Transverse colon (tissue), 4 donors: ENCODE measurements at regions not wholly inside any gene's neighbourhood (a gene's known extent, or its start where the extent isn't known, plus 50 kb on each side); places are given as distances from the start of the nearest gene placed in this dataset.

Source experiments
- DNase-seq: peaks from one replicate; pipeline ENCODE4 v3.0.0-alpha.2; 2019
- H3K27ac ChIP-seq, 4 donors: fragments of 200-600 bp; sonication (generic); 2 replicates each; pipeline ENCODE4 v1.5.1; 2016 to 2018; ENCODE audit warnings: inconsistent platforms in 4 of 4
- H3K27me3 ChIP-seq: fragments of 200-600 bp; sonication (generic); 2 replicates; pipeline ENCODE4 v1.5.1; 2017; ENCODE audit warnings: inconsistent platforms
- H3K36me3 ChIP-seq, 4 donors: fragments of 200-600 bp; sonication (generic); 2 replicates each; pipeline ENCODE4 v1.5.1; 2017 to 2019; ENCODE audit warnings: inconsistent platforms in 4 of 4
- H3K4me1 ChIP-seq, 4 donors: fragments of 200-600 bp; sonication (generic); 2 replicates each; pipeline ENCODE4 v1.5.1; 2017 to 2020; ENCODE audit warnings: inconsistent platforms in 4 of 4
- H3K4me3 ChIP-seq, 4 donors: fragments of 200-600 bp; sonication (generic); 1 replicate in 1 of 4; 2 replicates in 3 of 4; pipeline versions ENCODE4 v1.5.1 to v1.6.1; 2017 to 2019; ENCODE audit warnings: inconsistent platforms in 4 of 4
- H3K9me3 ChIP-seq, 2 donors: fragments of 200-600 bp; sonication (generic); 2 replicates each; pipeline ENCODE4 v1.5.1; 2017 to 2019; ENCODE audit warnings: inconsistent platforms in 2 of 2
- CTCF ChIP-seq, 5 experiments: fragments of 200-600 bp in 3 of 5; fragments of 450-650 bp in 2 of 5; sonication (generic) in 3 of 5; IDR thresholded peaks; 1 replicate in 2 of 5; 2 replicates in 3 of 5; pipeline ENCODE4 v1.5.1; 2016 to 2017; ENCODE audit warnings: antibody characterized with exemption in 5 of 5, inconsistent platforms in 3 of 5, mild to moderate bottlenecking in 2 of 5, moderate library complexity in 1 of 5
- EP300 ChIP-seq: sonication (generic); formaldehyde crosslinking; IDR thresholded peaks from one replicate; pipeline ENCODE4 v1.6.1; 2017; ENCODE audit warnings: antibody characterized with exemption, low read depth
- POLR2A ChIP-seq: fragments of 450-650 bp; IDR thresholded peaks from one replicate; pipeline ENCODE4 v1.6.1; 2016; ENCODE audit warnings: antibody characterized with exemption, mild to moderate bottlenecking, moderate library complexity
- POLR2AphosphoS5 ChIP-seq, 3 donors: sonication (generic); formaldehyde crosslinking; IDR thresholded peaks; one replicate each; pipeline ENCODE4 v1.6.1; 2016; ENCODE audit warnings: antibody characterized with exemption in 3 of 3
- WGBS, 2 donors: methylation state at CpG; one replicate each; pipeline ENCODE4 v1.1.5; 2018; ENCODE audit warnings: low coverage in 1 of 2; 5-methylcytosine and 5-hydroxymethylcytosine counted together
- in situ Hi-C, 4 donors: fragments of 200-750 bp; cut with MboI; loops; one replicate each; pipeline versions ENCODE4 v1.15.0 to v1.15.1; 2017; ENCODE audit warnings: low sequenced_read_pairs in 3 of 4, low pct_ligation_motif_present in 1 of 4, low pct_unique_long_range_greater_than_20kb in 1 of 4
- intact Hi-C: fragments of 100-400 bp; cut with DNase I; formaldehyde crosslinking; loops from one replicate; pipeline ENCODE4 v1.15.1; 2023; ENCODE audit warnings: low total_unique reads

GRCh38 chr3:110174908-110175307, 837.6 kb upstream of the DPPA4 start:
- Histone ChIP-seq H3K9me3 (no peaks in the 10 kb centered on the region), H3K27me3 (no peaks in the 10 kb centered on the region), H3K27ac (no peak overlapping the region), H3K4me3 (no peak overlapping the region), H3K36me3 (no peaks in the 10 kb centered on the region), H3K4me1 (no peaks in the 10 kb centered on the region)
- intact Hi-C loops (loop anchor here (5.0 kb wide), 1 partner anchor 388 kb away; no protein-coding TSS in a partner anchor), in situ Hi-C loops (no loop called here)
- no peak for TF ChIP-seq POLR2A
- TF ChIP-seq CTCF (IDR thresholded peaks at IDR 0.05): no peak
- TF ChIP-seq EP300: no peak
- no peak for TF ChIP-seq POLR2AphosphoS5 (IDR thresholded peaks at IDR 0.05)
- no peak for DNase-seq
- 69 to 86% methylated on average over 2 of the region's 2 CpGs for WGBS, 2 donors

DNA sequence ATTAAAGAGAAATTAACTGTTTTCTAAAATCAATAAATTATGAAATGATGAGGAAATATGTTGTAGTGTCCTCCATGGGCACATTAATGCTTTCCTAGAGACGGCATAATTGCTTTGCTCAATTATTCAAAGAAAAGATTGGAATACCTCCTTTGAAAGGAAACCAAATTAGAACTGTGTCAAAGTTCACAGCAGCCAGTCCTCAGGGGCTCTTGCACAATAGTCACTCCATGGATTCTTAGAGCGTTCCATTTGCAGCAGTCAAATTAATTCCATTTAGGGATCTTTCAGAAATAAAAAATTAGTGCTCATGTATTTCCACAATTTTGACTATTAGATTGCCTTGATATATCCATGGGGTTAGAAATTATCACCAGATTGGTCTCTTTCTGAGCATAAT, 841.6 kb upstream of the DPPA4 start:
- DNase-seq: no peak
- H3K27me3 ChIP-seq: no peaks in the 10 kb centered on the region
- no peak overlapping the region for H3K27ac ChIP-seq
- H3K36me3 ChIP-seq: no peaks in the 10 kb centered on the region
- TF ChIP-seq EP300: no peak
- TF ChIP-seq POLR2AphosphoS5 (IDR thresholded peaks at IDR 0.05): no peak
- no peak for TF ChIP-seq CTCF (IDR thresholded peaks at IDR 0.05)
- TF ChIP-seq POLR2A: no peak
- intact Hi-C loops (no loop called here), in situ Hi-C loops (no loop called here)
- 81 to 82% methylated on average over 2 of the region's 2 CpGs for WGBS, 2 donors
- no peaks in the 10 kb centered on the region for H3K4me1 ChIP-seq
- no peaks in the 10 kb centered on the region for H3K9me3 ChIP-seq
- no peak overlapping the region for H3K4me3 ChIP-seq

DNA sequence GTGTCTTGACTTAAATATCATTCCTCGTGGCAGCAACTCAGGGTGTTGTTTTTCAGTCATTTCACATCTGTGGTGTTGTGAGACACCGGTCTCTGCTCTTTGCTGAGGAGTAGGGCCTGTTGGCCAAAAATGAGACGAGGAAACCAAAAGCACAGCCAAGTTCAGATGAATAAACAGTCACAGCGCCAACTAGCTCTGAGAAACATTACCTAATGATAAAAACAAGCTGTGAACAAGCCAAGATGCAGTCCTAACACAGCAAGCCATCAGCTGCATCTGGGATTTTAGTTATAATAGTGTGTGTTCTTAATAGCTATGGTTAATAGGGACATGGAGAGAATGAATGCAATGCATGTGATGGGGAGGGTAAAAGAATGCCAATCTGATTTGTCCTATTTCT, 843.4 kb upstream of the DPPA4 start:
- Histone ChIP-seq H3K4me3 (no peak overlapping the region), H3K36me3 (no peaks in the 10 kb centered on the region), H3K4me1 (no peaks in the 10 kb centered on the region), H3K9me3 (no peaks in the 10 kb centered on the region), H3K27ac (no peak overlapping the region), H3K27me3 (no peaks in the 10 kb centered on the region)
- intact Hi-C loops (no loop called here), in situ Hi-C loops (no loop called here)
- no peak for DNase-seq
- 54 to 60% methylated on average over 2 to 4 of the region's 4 CpGs for WGBS, 2 donors
- TF ChIP-seq POLR2A (no peak), CTCF (IDR thresholded peaks at IDR 0.05) (no peak), EP300 (no peak), POLR2AphosphoS5 (IDR thresholded peaks at IDR 0.05) (no peak)

DNA sequence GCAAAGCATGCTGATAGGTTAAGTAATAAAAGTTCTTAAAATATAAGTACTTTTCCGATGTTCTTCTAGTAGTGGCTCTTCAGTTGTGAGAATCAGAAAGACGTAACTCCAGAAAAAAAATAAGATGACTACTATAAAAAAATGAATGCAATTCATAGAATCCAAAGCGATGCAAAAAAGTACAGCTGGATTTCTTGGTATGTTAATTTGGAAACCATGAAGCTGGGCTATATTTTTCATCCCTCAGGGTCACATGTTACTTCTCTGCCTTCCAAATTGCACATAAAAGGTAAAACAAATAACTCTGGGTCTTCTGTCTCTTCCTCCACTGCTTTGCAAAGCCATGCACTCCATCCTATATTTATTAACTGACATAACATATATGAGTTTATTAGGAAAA, 843.9 kb upstream of the DPPA4 start:
- DNase-seq: no peak
- 71 to 76% methylated on average over 3 of the region's 3 CpGs for WGBS, 2 donors
- in situ Hi-C loops (no loop called here), intact Hi-C loops (no loop called here)
- TF ChIP-seq POLR2AphosphoS5 (IDR thresholded peaks at IDR 0.05) (no peak), POLR2A (no peak), EP300 (no peak)
- Histone ChIP-seq H3K27me3 (no peaks in the 10 kb centered on the region), H3K4me1 (no peaks in the 10 kb centered on the region), H3K4me3 (no peak overlapping the region), H3K36me3 (no peaks in the 10 kb centered on the region), H3K9me3 (no peaks in the 10 kb centered on the region), H3K27ac (no peak overlapping the region)

GRCh38 chr3:110184536-110184935, 847.2 kb upstream of the DPPA4 start:
- H3K27me3 ChIP-seq: no peaks in the 10 kb centered on the region
- TF ChIP-seq POLR2A: no peak
- no peak for TF ChIP-seq EP300
- TF ChIP-seq POLR2AphosphoS5 (IDR thresholded peaks at IDR 0.05): no peak
- TF ChIP-seq CTCF (IDR thresholded peaks at IDR 0.05): no peak
- H3K4me1 ChIP-seq: no peaks in the 10 kb centered on the region
- no peak overlapping the region for H3K27ac ChIP-seq
- in situ Hi-C loops (no loop called here), intact Hi-C loops (no loop called here)
- WGBS, 2 donors: 42 to 71% methylated on average over 1 of the region's 1 CpG
- H3K9me3 ChIP-seq: peaks cover 0 to 3% of the 10 kb centered on the region in 2 donors
- H3K36me3 ChIP-seq: no peaks in the 10 kb centered on the region
- DNase-seq: no peak
- no peak overlapping the region for H3K4me3 ChIP-seq
